ENCODE measurements at regions not wholly inside any gene's neighbourhood (a gene's known extent, or its start where the extent isn't known, plus 50 kb on each side); places are given as distances from the start of the nearest gene placed in this dataset.

- DNase-seq (ENCODE audit: low spot score): no peak
- TF ChIP-seq CTCF (IDR thresholded peaks at IDR 0.05; ENCODE audit: borderline replicate concordance, control extremely low read depth, extremely low read depth, insufficient read depth, missing control alignments): no peak
- in situ Hi-C loops (cut with MboI; ENCODE audit: low sequenced_read_pairs, unreplicated experiment): no loop called here
These were observed 70.0 kb upstream of the PCBD1 start for GRCh38 chr10:70958396-70958795.

GRCh38 chr10:70960316-70960715, 72.0 kb upstream of the PCBD1 start:
- DNase-seq (ENCODE audit: low spot score): no peak
- in situ Hi-C loops (cut with MboI; ENCODE audit: low sequenced_read_pairs, unreplicated experiment): no loop called here
- no peak for TF ChIP-seq CTCF (IDR thresholded peaks at IDR 0.05; ENCODE audit: borderline replicate concordance, control extremely low read depth, extremely low read depth, insufficient read depth, missing control alignments)

- in situ Hi-C loops (cut with MboI; ENCODE audit: low sequenced_read_pairs, unreplicated experiment): no loop called here
- DNase-seq (ENCODE audit: low spot score): no peak
- no peak for TF ChIP-seq CTCF (IDR thresholded peaks at IDR 0.05; ENCODE audit: borderline replicate concordance, control extremely low read depth, extremely low read depth, insufficient read depth, missing control alignments)
These were observed 72.6 kb upstream of the PCBD1 start for GRCh38 chr10:70960783-70961570.

GRCh38 chr10:70962686-70963085, 74.3 kb upstream of the PCBD1 start:
- no peak for TF ChIP-seq CTCF (IDR thresholded peaks at IDR 0.05; ENCODE audit: borderline replicate concordance, control extremely low read depth, extremely low read depth, insufficient read depth, missing control alignments)
- in situ Hi-C loops (cut with MboI; ENCODE audit: low sequenced_read_pairs, unreplicated experiment): no loop called here
- no peak for DNase-seq (ENCODE audit: low spot score)

- DNase-seq (ENCODE audit: low spot score): no peak
- no peak for TF ChIP-seq CTCF (IDR thresholded peaks at IDR 0.05; ENCODE audit: borderline replicate concordance, control extremely low read depth, extremely low read depth, insufficient read depth, missing control alignments)
- in situ Hi-C loops (cut with MboI; ENCODE audit: low sequenced_read_pairs, unreplicated experiment): no loop called here
These were observed 74.9 kb upstream of the PCBD1 start for GRCh38 chr10:70963271-70963670.

GRCh38 chr10:70964245-70964644, 75.9 kb upstream of the PCBD1 start:
- DNase-seq (ENCODE audit: low spot score): no peak
- no peak for TF ChIP-seq CTCF (IDR thresholded peaks at IDR 0.05; ENCODE audit: borderline replicate concordance, control extremely low read depth, extremely low read depth, insufficient read depth, missing control alignments)
- in situ Hi-C loops (cut with MboI; ENCODE audit: low sequenced_read_pairs, unreplicated experiment): no loop called here

Data from GM13976 (cell line).